PC-3 (cell line): ENCODE measurements at regions not wholly inside any gene's neighbourhood (a gene's known extent, or its start where the extent isn't known, plus 50 kb on each side); places are given as distances from the start of the nearest gene placed in this dataset.

Source experiments
- CTCF ChIP-seq: fragments of 300-600 bp; sonication (generic); conservative IDR thresholded peaks from 2 replicates; pipeline ENCODE4 v1.5.1; 2017; ENCODE audit warnings: antibody characterized with exemption, low read depth, mild to moderate bottlenecking, low read length
- EZH2 ChIP-seq: fragments of 300-600 bp; sonication (generic); IDR thresholded peaks from one replicate; pipeline ENCODE4 v1.6.1; 2017; ENCODE audit warnings: antibody characterized with exemption, mild to moderate bottlenecking, low read length; ENCODE audit not compliant: unreplicated experiment
- EZH2phosphoT487 ChIP-seq: fragments of 300-600 bp; sonication (generic); IDR thresholded peaks from 2 replicates; pipeline ENCODE4 v1.6.1; 2018; ENCODE audit warnings: mild to moderate bottlenecking, antibody characterized with exemption, low read length, borderline replicate concordance

- TF ChIP-seq CTCF (no peak), EZH2 (no peak), EZH2phosphoT487 (no peak)
Measured at GRCh38 chr15:56856934-56857333, 61.5 kb upstream of the TCF12 start.
